GM06990 (cell line): ENCODE measurements at regions not wholly inside any gene's neighbourhood (a gene's known extent, or its start where the extent isn't known, plus 50 kb on each side); places are given as distances from the start of the nearest gene placed in this dataset.

Experiments used
- DNase-seq: peaks from one replicate; pipeline ENCODE4 v3.0.0-alpha.2; 2011; ENCODE audit not compliant: insufficient read length; ENCODE audit errors: extremely low read depth
- H3K27me3 ChIP-seq: replicated peaks from 2 replicates; pipeline ENCODE4 v1.6.0; 2011; ENCODE audit warnings: low read length; ENCODE audit not compliant: control insufficient read depth, insufficient read depth
- H3K36me3 ChIP-seq: 2 replicates; pipeline ENCODE4 v1.5.1; 2011; ENCODE audit warnings: low read length; ENCODE audit not compliant: control insufficient read depth, insufficient read depth
- H3K4me3 ChIP-seq: replicated peaks from 2 replicates; pipeline ENCODE4 v1.5.1; 2011; ENCODE audit warnings: low read depth, mild to moderate bottlenecking, control low read depth, low read length
- CTCF ChIP-seq: IDR thresholded peaks from 2 replicates; pipeline ENCODE4 v1.5.1; 2011; ENCODE audit warnings: low read length, control low read depth, mild to moderate bottlenecking, inconsistent platforms; ENCODE audit not compliant: insufficient read depth, poor library complexity, severe bottlenecking

GRCh38 chr13:31433746-31434145 lies 234.0 kb downstream of the B3GLCT start:
- H3K36me3 ChIP-seq: no peaks in the 10 kb centered on the region
- H3K27me3 ChIP-seq: peaks cover 1% of the 10 kb centered on the region
- no peak for TF ChIP-seq CTCF
- no peak overlapping the region for H3K4me3 ChIP-seq
- DNase-seq: no peak

GRCh38 chr13:31434613-31435012 lies 234.8 kb downstream of the B3GLCT start:
- peaks cover 1% of the 10 kb centered on the region for H3K27me3 ChIP-seq
- no peak for DNase-seq
- no peak overlapping the region for H3K4me3 ChIP-seq
- no peak for TF ChIP-seq CTCF
- H3K36me3 ChIP-seq: no peaks in the 10 kb centered on the region

- no peak for TF ChIP-seq CTCF
- H3K36me3 ChIP-seq: no peaks in the 10 kb centered on the region
- peaks cover 1% of the 10 kb centered on the region for H3K27me3 ChIP-seq
- no peak overlapping the region for H3K4me3 ChIP-seq
- DNase-seq: no peak
These were observed 235.8 kb downstream of the B3GLCT start for GRCh38 chr13:31435536-31435935.

- DNase-seq: no peak
- no peaks in the 10 kb centered on the region for H3K36me3 ChIP-seq
- H3K4me3 ChIP-seq: no peak overlapping the region
- H3K27me3 ChIP-seq: peaks cover 1% of the 10 kb centered on the region
- no peak for TF ChIP-seq CTCF
These were observed 236.7 kb downstream of the B3GLCT start for GRCh38 chr13:31436478-31436877.

- TF ChIP-seq CTCF: no peak
- Histone ChIP-seq H3K27me3 (peaks cover 1% of the 10 kb centered on the region), H3K36me3 (no peaks in the 10 kb centered on the region), H3K4me3 (no peak overlapping the region)
- no peak for DNase-seq
These were observed 238.2 kb downstream of the B3GLCT start for GRCh38 chr13:31437975-31438374.

GRCh38 chr13:31440132-31440531 lies 240.4 kb downstream of the B3GLCT start:
- H3K27me3 ChIP-seq: peaks cover 1% of the 10 kb centered on the region; the same call in 1 of the 2 replicates
- no peak overlapping the region for H3K4me3 ChIP-seq
- TF ChIP-seq CTCF: no peak
- no peak for DNase-seq
- no peaks in the 10 kb centered on the region for H3K36me3 ChIP-seq
